A549 (cell line): ENCODE measurements at regions not wholly inside any gene's neighbourhood (a gene's known extent, or its start where the extent isn't known, plus 50 kb on each side); places are given as distances from the start of the nearest gene placed in this dataset.

Experiments
- ATAC-seq, 2 experiments: fragments of 200-7000 bp in 1 of 2; fragments of >200 bp in 1 of 2; cut with Nextera tagmentation in 1 of 2; cut with Tn5 transposase in 1 of 2; 3 replicates each; pipeline versions ENCODE4 v1.8.0 to v1.9.1; 2018 to 2020; ENCODE audit warnings: mild to moderate bottlenecking in 1 of 2, moderate library complexity in 1 of 2
- CTCF ChIA-PET: fragments of 300-600 bp; sonication (Branson Sonifier 250); formaldehyde crosslinking; extraction: SDS; loops from one replicate; lab custom pipeline; 2021; ENCODE audit warnings: antibody characterized with exemption, inconsistent platforms; lab: Yijun Ruan, JAX
- POLR2A ChIA-PET: fragments of 350-600 bp; formaldehyde crosslinking; extraction: SDS; loops from one replicate; lab custom pipeline; 2021; ENCODE audit warnings: antibody characterized with exemption, inconsistent platforms; lab: Yijun Ruan, JAX
- DNase-seq, 2 experiments: peaks; one replicate each; pipeline versions ENCODE4 v3.0.0 to v3.0.0-alpha.2; 2011 to 2016; ENCODE audit warnings: low read depth in 1 of 2, low spot score in 1 of 2
- FAIRE-seq: peaks from 2 replicates; lab custom pipeline; 2011; peaks lifted over from hg19 to GRCh38; lab: Jason Lieb, UNC
- H3K27ac ChIP-seq, 2 experiments: fragments of >200 bp; sonication (Bioruptor Twin); formaldehyde crosslinking; 3 replicates each; pipeline ENCODE4 v1.5.1; 2016 to 2017
- H3K4me1 ChIP-seq: fragments of >200 bp; sonication (Bioruptor Twin); formaldehyde crosslinking; 3 replicates; pipeline ENCODE4 v1.6.1; 2016
- H3K4me2 ChIP-seq: fragments of >200 bp; sonication (Bioruptor Twin); formaldehyde crosslinking; 3 replicates; pipeline ENCODE4 v1.6.1; 2016
- H3K4me3 ChIP-seq: fragments of >200 bp; sonication (Bioruptor Twin); formaldehyde crosslinking; 3 replicates; pipeline ENCODE4 v1.5.1; 2016
- H3K9me3 ChIP-seq: fragments of >200 bp; sonication (Bioruptor Twin); formaldehyde crosslinking; 3 replicates; pipeline ENCODE4 v1.6.1; 2016
- ATOH8 ChIP-seq: fragments of 250-450 bp; sonication (Bioruptor Pico); IDR thresholded peaks from 2 replicates; pipeline ENCODE4 v1.5.0; 2020; ENCODE audit warnings: low read depth, mild to moderate bottlenecking, moderate library complexity
- BHLHE40 ChIP-seq: IDR thresholded peaks from 2 replicates; pipeline ENCODE4 v1.6.1; 2012; ENCODE audit warnings: low read depth, low read length, inconsistent platforms
- CBX2 ChIP-seq: fragments of 200-600 bp; sonication (generic); IDR thresholded peaks from 2 replicates; pipeline ENCODE4 v1.6.1; 2016; ENCODE audit warnings: low read depth, mild to moderate bottlenecking, borderline replicate concordance
- CBX8 ChIP-seq: fragments of 200-600 bp; sonication (generic); IDR thresholded peaks from 2 replicates; pipeline ENCODE4 v1.6.1; 2016
- CEBPB ChIP-seq, 2 experiments: fragments of >200 bp in 1 of 2; sonication (Bioruptor Twin) in 1 of 2; formaldehyde crosslinking in 1 of 2; IDR thresholded peaks; 2 replicates each; pipeline ENCODE4 v1.6.1; 2012 to 2016
- CHD2 ChIP-seq: fragments of 150-350 bp; IDR thresholded peaks from 2 replicates; pipeline ENCODE4 v1.6.1; 2014; ENCODE audit warnings: low read length; ENCODE audit not compliant: partially characterized antibody
- CTCF ChIP-seq: fragments of >200 bp; sonication (Bioruptor Twin); formaldehyde crosslinking; IDR thresholded peaks from 3 replicates; pipeline ENCODE4 v1.5.1; 2016
- E2F6 ChIP-seq: IDR thresholded peaks from 2 replicates; pipeline ENCODE4 v1.6.1; 2012; ENCODE audit warnings: low read depth, borderline replicate concordance
- EHF ChIP-seq: fragments of 250-450 bp; sonication (Bioruptor Pico); IDR thresholded peaks from 2 replicates; pipeline ENCODE4 v1.5.0; 2020; ENCODE audit warnings: mild to moderate bottlenecking
- ELK1 ChIP-seq: fragments of 150-350 bp; IDR thresholded peaks from 2 replicates; pipeline ENCODE4 v1.6.1; 2014; ENCODE audit warnings: low read depth, mild to moderate bottlenecking, low read length
- EP300 ChIP-seq, 2 experiments: fragments of >200 bp; sonication (Bioruptor Twin); formaldehyde crosslinking; IDR thresholded peaks; 2 replicates in 1 of 2; 3 replicates in 1 of 2; pipeline ENCODE4 v1.6.1; 2016 to 2017
- GATA3 ChIP-seq: IDR thresholded peaks from 2 replicates; pipeline ENCODE4 v1.6.1; 2012; ENCODE audit warnings: borderline replicate concordance
- HDAC2 ChIP-seq: fragments of 200-600 bp; sonication (generic); IDR thresholded peaks from 2 replicates; pipeline ENCODE4 v1.6.1; 2016
- HMGXB4 ChIP-seq: fragments of 250-450 bp; sonication (Bioruptor Pico); IDR thresholded peaks from 2 replicates; pipeline ENCODE4 v1.5.0; 2021; ENCODE audit warnings: mild to moderate bottlenecking, moderate library complexity, borderline replicate concordance
- HOXA7 ChIP-seq: fragments of 250-450 bp; sonication (Bioruptor Pico); IDR thresholded peaks from 2 replicates; pipeline ENCODE4 v1.5.0; 2020; ENCODE audit warnings: mild to moderate bottlenecking, moderate library complexity
- JUN ChIP-seq, 2 experiments: fragments of >200 bp; sonication (Bioruptor Twin); formaldehyde crosslinking; IDR thresholded peaks; 2 replicates in 1 of 2; 3 replicates in 1 of 2; pipeline ENCODE4 v1.6.1; 2016 to 2017
- KDM1A ChIP-seq: fragments of 200-600 bp; sonication (generic); IDR thresholded peaks from 2 replicates; pipeline ENCODE4 v1.6.1; 2016; ENCODE audit warnings: low read depth, mild to moderate bottlenecking
- MAZ ChIP-seq: fragments of 150-350 bp; IDR thresholded peaks from 2 replicates; pipeline ENCODE4 v1.6.1; 2014; ENCODE audit warnings: antibody characterized with exemption, low read depth, low read length, borderline replicate concordance
- MYC ChIP-seq: IDR thresholded peaks from 2 replicates; pipeline ENCODE4 v1.6.1; 2012; ENCODE audit warnings: mild to moderate bottlenecking, inconsistent platforms, low read length, improper control_type of control experiment, borderline replicate concordance
- PBX3 ChIP-seq: IDR thresholded peaks from 2 replicates; pipeline ENCODE4 v1.6.1; 2012
- RAD21 ChIP-seq, 2 experiments: fragments of >200 bp in 1 of 2; sonication (Bioruptor Twin) in 1 of 2; formaldehyde crosslinking in 1 of 2; IDR thresholded peaks in 1 of 2; conservative IDR thresholded peaks in 1 of 2; 2 replicates in 1 of 2; 3 replicates in 1 of 2; pipeline ENCODE4 v1.6.1; 2012 to 2018; ENCODE audit warnings: inconsistent platforms in 1 of 2
- RARB ChIP-seq: fragments of 250-450 bp; sonication (Bioruptor Pico); IDR thresholded peaks from 2 replicates; pipeline ENCODE4 v1.8.0; 2021; ENCODE audit warnings: mild to moderate bottlenecking, moderate library complexity
- RCOR1 ChIP-seq: fragments of 150-350 bp; IDR thresholded peaks from 2 replicates; pipeline ENCODE4 v1.6.1; 2014; ENCODE audit warnings: antibody characterized with exemption, low read length, low read depth
- TFCP2L1 ChIP-seq: fragments of 250-450 bp; sonication (Bioruptor Pico); IDR thresholded peaks from 2 replicates; pipeline ENCODE4 v1.5.0; 2021; ENCODE audit warnings: mild to moderate bottlenecking
- TP53 ChIP-seq: fragments of 250-450 bp; sonication (Bioruptor Pico); IDR thresholded peaks from 2 replicates; pipeline ENCODE4 v1.5.0; 2021; ENCODE audit warnings: mild to moderate bottlenecking, moderate library complexity
- ZSCAN20 ChIP-seq: fragments of 250-450 bp; sonication (Bioruptor Pico); IDR thresholded peaks from 2 replicates; pipeline ENCODE4 v1.8.0; 2022; ENCODE audit warnings: mild to moderate bottlenecking, moderate library complexity
- WGBS: methylation state at CpG from one replicate; pipeline ENCODE4 v1.1.6; 2017; ENCODE audit errors: missing lambda C conversion rate; 5-methylcytosine and 5-hydroxymethylcytosine counted together

GRCh38 chr7:9283246-9283645, 849.8 kb downstream of the NXPH1 start (continued):
- no peak for TF ChIP-seq ATOH8 (CRISPR knock-in tag)
- TF ChIP-seq EP300 (IDR thresholded peaks at IDR 0.05): no peak
- no peak for TF ChIP-seq HOXA7 (CRISPR knock-in tag)
- no peak for TF ChIP-seq EHF (CRISPR knock-in tag)
- no peak for TF ChIP-seq HDAC2
- no peak for TF ChIP-seq RARB
- no peak for TF ChIP-seq RCOR1
- no peak for TF ChIP-seq CTCF
- TF ChIP-seq, all 56 proteins: peak for 0

- ATAC-seq (no peak), FAIRE-seq (no peak)
Observed at GRCh38 chr7:9302436-9302835, 869.0 kb downstream of the NXPH1 start.

GRCh38 chr7:9307131-9307530, 873.7 kb downstream of the NXPH1 start:
- H3K4me3 ChIP-seq: no peak overlapping the region
- no peak overlapping the region for H3K27ac ChIP-seq
- no peak overlapping the region for H3K4me2 ChIP-seq
- ATAC-seq (no peak), FAIRE-seq (no peak)
- H3K9me3 ChIP-seq: no peaks in the 10 kb centered on the region; the same call in 2 of the 3 replicates
- H3K4me1 ChIP-seq: no peaks in the 10 kb centered on the region
- 13% methylated on average over 1 of the region's 1 CpG for WGBS
- no peak for TF ChIP-seq HDAC2
- no peak for TF ChIP-seq MAZ
- no peak for TF ChIP-seq RARB
- no peak for TF ChIP-seq HMGXB4 (CRISPR knock-in tag)
- TF ChIP-seq CHD2: no peak
- no peak for TF ChIP-seq TP53 (CRISPR knock-in tag)
- TF ChIP-seq EP300 (IDR thresholded peaks at IDR 0.05): no peak
- TF ChIP-seq CBX2: no peak
- TF ChIP-seq TFCP2L1: no peak
- TF ChIP-seq, all 56 proteins: peak for 0
- ChIA-PET POLR2A (no interaction called here), CTCF (no interaction called here)
- DNase-seq: no peak

More at GRCh38 chr7:9302436-9302835, 869.0 kb downstream of the NXPH1 start:
- 15% methylated on average over 4 of the region's 4 CpGs for WGBS
- Histone ChIP-seq H3K9me3 (no peaks in the 10 kb centered on the region), H3K4me2 (no peak overlapping the region), H3K4me1 (no peaks in the 10 kb centered on the region), H3K4me3 (no peak overlapping the region)
- DNase-seq: no peak
- CTCF ChIA-PET: no interaction called here
- TF ChIP-seq E2F6: no peak
- TF ChIP-seq JUN (IDR thresholded peaks at IDR 0.05): no peak
- no peak for TF ChIP-seq TP53 (CRISPR knock-in tag)
- TF ChIP-seq ZSCAN20 (CRISPR knock-in tag): no peak
- no peak for TF ChIP-seq CBX8
- TF ChIP-seq EP300 (IDR thresholded peaks at IDR 0.05): no peak
- no peak for TF ChIP-seq BHLHE40
- no peak for TF ChIP-seq PBX3
- no peak for TF ChIP-seq GATA3
- no peak for TF ChIP-seq RAD21 (conservative IDR thresholded peaks at IDR 0.05 in 1 of 2, IDR thresholded peaks at IDR 0.05 in 1 of 2)
- no peak for TF ChIP-seq KDM1A
- no peak for TF ChIP-seq CEBPB (IDR thresholded peaks at IDR 0.05)
- TF ChIP-seq ELK1: no peak
- TF ChIP-seq MYC: no peak
- TF ChIP-seq, all 56 proteins: peak for 0
- POLR2A ChIA-PET: no interaction called here
- no peak overlapping the region for H3K27ac ChIP-seq
